ENCODE measurements at regions not wholly inside any gene's neighbourhood (a gene's known extent, or its start where the extent isn't known, plus 50 kb on each side); places are given as distances from the start of the nearest gene placed in this dataset.

GRCh38 chr1:29437946-29438345 is 201.6 kb downstream of the PTPRU start (continued):
- TF ChIP-seq USF2 (IDR thresholded peaks at IDR 0.05; ENCODE audit: borderline replicate concordance, low read depth, low read length) (no peak), TBL1XR1 (IDR thresholded peaks at IDR 0.05; ENCODE audit: low read depth, low read length) (no peak), NBN (IDR thresholded peaks at IDR 0.05) (no peak), ZBTB40 (IDR thresholded peaks at IDR 0.05; ENCODE audit: borderline replicate concordance) (no peak), E2F4 (IDR thresholded peaks at IDR 0.05; ENCODE audit: low read depth, low read length) (no peak), ZNF384 (IDR thresholded peaks at IDR 0.05; ENCODE audit: borderline replicate concordance, low read depth, low read length) (no peak), TCF7 (IDR thresholded peaks at IDR 0.05; ENCODE audit: borderline replicate concordance) (no peak), EP300 (IDR thresholded peaks at IDR 0.05; ENCODE audit: borderline replicate concordance in 1 of 2, control insufficient read depth in 1 of 2, low read depth in 2 of 2, low read length in 2 of 2) (no peak), CREM (IDR thresholded peaks at IDR 0.05; ENCODE audit: low read depth) (no peak)
